ENCODE measurements at regions not wholly inside any gene's neighbourhood (a gene's known extent, or its start where the extent isn't known, plus 50 kb on each side); places are given as distances from the start of the nearest gene placed in this dataset.

GRCh38 chr2:208929894-208930427 is 493.9 kb upstream of the MAP2 start:
- no peak overlapping the region for H3K4me3 ChIP-seq (ENCODE audit: control insufficient read depth, low read depth, low read length)
- TF ChIP-seq, protein P1, sequence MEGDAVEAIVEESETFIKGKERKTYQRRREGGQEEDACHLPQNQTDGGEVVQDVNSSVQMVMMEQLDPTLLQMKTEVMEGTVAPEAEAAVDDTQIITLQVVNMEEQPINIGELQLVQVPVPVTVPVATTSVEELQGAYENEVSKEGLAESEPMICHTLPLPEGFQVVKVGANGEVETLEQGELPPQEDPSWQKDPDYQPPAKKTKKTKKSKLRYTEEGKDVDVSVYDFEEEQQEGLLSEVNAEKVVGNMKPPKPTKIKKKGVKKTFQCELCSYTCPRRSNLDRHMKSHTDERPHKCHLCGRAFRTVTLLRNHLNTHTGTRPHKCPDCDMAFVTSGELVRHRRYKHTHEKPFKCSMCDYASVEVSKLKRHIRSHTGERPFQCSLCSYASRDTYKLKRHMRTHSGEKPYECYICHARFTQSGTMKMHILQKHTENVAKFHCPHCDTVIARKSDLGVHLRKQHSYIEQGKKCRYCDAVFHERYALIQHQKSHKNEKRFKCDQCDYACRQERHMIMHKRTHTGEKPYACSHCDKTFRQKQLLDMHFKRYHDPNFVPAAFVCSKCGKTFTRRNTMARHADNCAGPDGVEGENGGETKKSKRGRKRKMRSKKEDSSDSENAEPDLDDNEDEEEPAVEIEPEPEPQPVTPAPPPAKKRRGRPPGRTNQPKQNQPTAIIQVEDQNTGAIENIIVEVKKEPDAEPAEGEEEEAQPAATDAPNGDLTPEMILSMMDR (IDR thresholded peaks at IDR 0.05; ENCODE audit: control insufficient read depth, insufficient read depth, low read depth, low read length, missing control alignments), result no peak
- no peak for DNase-seq (ENCODE audit: low read depth)

- no peak for DNase-seq (ENCODE audit: low read depth)
- H3K4me3 ChIP-seq (ENCODE audit: control insufficient read depth, low read depth, low read length), result no peak overlapping the region
- TF ChIP-seq, protein P1 (IDR thresholded peaks at IDR 0.05; ENCODE audit: control insufficient read depth, insufficient read depth, low read depth, low read length, missing control alignments), result no peak
Observed at GRCh38 chr2:208935531-208935930, 488.3 kb upstream of the MAP2 start.

DNA sequence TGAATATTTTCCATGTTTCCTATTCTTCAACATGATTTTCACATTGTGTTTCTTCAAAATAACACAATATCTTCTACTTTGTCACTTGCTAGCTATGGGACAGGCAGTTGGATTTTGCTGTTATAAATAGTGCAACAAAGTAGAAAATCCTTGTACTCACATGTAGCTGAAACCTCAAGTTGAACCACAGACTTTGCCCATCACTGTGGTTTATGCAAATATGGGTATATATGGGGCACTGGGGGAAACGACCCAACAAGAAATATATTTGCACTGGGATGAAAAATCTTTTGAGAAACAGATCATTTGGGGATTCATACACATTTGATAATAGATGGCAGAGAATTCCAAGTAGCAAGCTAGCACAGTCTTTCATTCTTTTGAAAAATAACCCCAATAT is 486.3 kb upstream of the MAP2 start:
- DNase-seq (ENCODE audit: low read depth), result no peak
- no peak overlapping the region for H3K4me3 ChIP-seq (ENCODE audit: control insufficient read depth, low read depth, low read length)
- TF ChIP-seq, protein P1 (IDR thresholded peaks at IDR 0.05; ENCODE audit: control insufficient read depth, insufficient read depth, low read depth, low read length, missing control alignments), result no peak

GRCh38 chr2:208939852-208940251 is 484.0 kb upstream of the MAP2 start:
- TF ChIP-seq, protein P1 (IDR thresholded peaks at IDR 0.05; ENCODE audit: control insufficient read depth, insufficient read depth, low read depth, low read length, missing control alignments), result no peak
- DNase-seq (ENCODE audit: low read depth), result no peak

DNA sequence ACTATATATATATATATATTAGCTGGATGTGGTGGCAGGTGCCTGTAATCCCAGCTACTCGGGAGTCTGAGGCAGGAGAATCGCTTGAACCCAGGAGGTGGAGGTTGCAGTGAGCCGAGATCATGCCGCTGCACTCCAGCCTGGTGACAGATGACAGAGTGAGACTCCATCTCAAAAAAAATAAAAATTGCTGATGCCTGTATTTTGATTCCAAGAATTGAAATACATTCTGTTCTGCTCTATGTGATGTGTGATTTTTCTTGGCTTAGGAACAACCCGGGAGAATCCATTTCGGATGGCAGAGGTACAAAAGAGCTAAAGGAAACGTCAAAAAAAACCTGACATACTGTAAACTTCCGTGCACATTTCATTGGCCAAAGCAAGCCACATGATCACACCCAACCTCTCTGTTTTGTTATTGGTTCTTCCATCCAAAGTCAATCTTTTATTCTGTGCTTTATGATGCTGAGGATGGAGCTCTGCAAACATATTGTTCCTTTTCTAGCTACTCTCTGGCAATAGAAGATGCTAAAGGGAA is 478.1 kb upstream of the MAP2 start:
- DNase-seq (ENCODE audit: low read depth), result no peak
- no peak overlapping the region for H3K4me3 ChIP-seq (ENCODE audit: control insufficient read depth, low read depth, low read length)
- TF ChIP-seq, protein P1 (IDR thresholded peaks at IDR 0.05; ENCODE audit: control insufficient read depth, insufficient read depth, low read depth, low read length, missing control alignments), result no peak

More at GRCh38 chr2:208939852-208940251, 484.0 kb upstream of the MAP2 start:
- no peak overlapping the region for H3K4me3 ChIP-seq (ENCODE audit: control insufficient read depth, low read depth, low read length)

- H3K4me3 ChIP-seq (ENCODE audit: control insufficient read depth, low read depth, low read length), result no peak overlapping the region
- TF ChIP-seq, protein P1 (IDR thresholded peaks at IDR 0.05; ENCODE audit: control insufficient read depth, insufficient read depth, low read depth, low read length, missing control alignments), result no peak
- DNase-seq (ENCODE audit: low read depth), result no peak
Observed at GRCh38 chr2:208948073-208948472, 475.8 kb upstream of the MAP2 start.
